ENCODE measurements at regions not wholly inside any gene's neighbourhood (a gene's known extent, or its start where the extent isn't known, plus 50 kb on each side); places are given as distances from the start of the nearest gene placed in this dataset.

- TF ChIP-seq CTCF (IDR thresholded peaks at IDR 0.05), result no peak
- no peak for TF ChIP-seq POLR2A (IDR thresholded peaks at IDR 0.05)
- no peak for TF ChIP-seq EP300 (IDR thresholded peaks at IDR 0.05)
- no peak for TF ChIP-seq POLR2AphosphoS5 (IDR thresholded peaks at IDR 0.05)
Observed at GRCh38 chr20:24235296-24236175, 233.9 kb upstream of the SYNDIG1 start.

All from gastroesophageal sphincter (tissue), 3 donors.